NOMO-1 treated with DMSO at 0.1 percent for 48 hours (cell line): ENCODE measurements at regions not wholly inside any gene's neighbourhood (a gene's known extent, or its start where the extent isn't known, plus 50 kb on each side); places are given as distances from the start of the nearest gene placed in this dataset.

ENCODE experiments used
- DNase-seq: peaks from one replicate; lab custom pipeline; 2025; ENCODE audit not compliant: unreplicated experiment; lab: John Stamatoyannopoulos, UW

DNA sequence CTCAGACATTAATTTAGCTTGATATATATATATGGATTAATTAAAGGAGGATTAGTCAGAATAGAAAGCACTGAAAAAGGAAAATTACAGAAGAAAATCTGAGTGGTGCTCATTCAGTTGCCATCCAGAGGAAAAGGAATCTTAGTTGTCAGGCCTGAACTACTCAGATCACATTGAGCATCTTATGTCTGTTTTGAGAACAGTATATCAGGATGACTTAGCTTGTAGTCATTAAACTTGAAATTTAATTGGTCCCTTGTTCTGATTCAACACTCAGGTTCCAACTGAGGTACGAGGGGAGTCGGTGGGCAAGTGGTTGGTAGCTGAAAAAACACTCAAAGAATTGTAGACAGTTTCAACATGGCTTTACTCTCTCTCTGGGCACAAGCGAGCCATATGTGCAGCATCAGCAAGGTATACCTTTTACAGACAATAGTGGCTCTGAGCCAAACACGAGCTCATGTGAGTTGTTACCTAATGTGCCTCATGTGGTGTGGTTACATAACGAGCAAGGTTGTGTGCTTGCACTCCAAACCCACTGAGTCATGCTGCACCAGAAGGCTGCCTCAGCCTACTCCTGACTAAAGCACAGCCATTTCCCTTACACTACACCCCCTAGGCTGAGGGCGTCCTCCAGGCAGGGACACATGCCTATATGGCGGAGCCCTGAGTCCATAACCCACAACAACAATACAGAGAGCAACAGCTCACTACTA is 73.0 kb upstream of the HMGN3 start:
- no peak for DNase-seq

- DNase-seq = no peak
These were observed 70.5 kb upstream of the HMGN3 start for GRCh38 chr6:79305020-79305419.

DNA sequence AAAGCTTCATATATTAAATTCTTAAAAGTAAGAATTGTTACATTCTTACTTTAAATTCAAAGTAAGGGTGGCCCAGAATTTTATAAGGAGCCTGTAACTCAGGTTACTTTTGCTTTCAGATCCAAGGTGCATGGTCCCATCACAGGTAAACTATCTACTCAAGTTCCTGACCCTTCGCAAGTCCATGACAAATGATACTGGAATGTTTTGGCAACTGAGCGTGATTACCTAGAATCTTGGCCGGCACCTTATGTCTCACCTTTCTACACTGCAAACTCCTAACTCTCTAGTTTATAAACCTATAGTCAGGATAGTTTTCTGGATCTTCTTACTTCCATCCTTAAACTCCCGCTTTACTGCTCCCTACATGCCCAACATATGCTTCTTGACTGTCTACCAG is 67.9 kb upstream of the HMGN3 start:
- no peak for DNase-seq

- DNase-seq = no peak
These were observed 66.8 kb upstream of the HMGN3 start for GRCh38 chr6:79301290-79301689.

- DNase-seq = no peak
These were observed 61.7 kb upstream of the HMGN3 start for GRCh38 chr6:79296211-79296610.
